DMS153 treated with DMSO at 0.1 percent for 48 hours (cell line): ENCODE measurements at regions not wholly inside any gene's neighbourhood (a gene's known extent, or its start where the extent isn't known, plus 50 kb on each side); places are given as distances from the start of the nearest gene placed in this dataset.

Source experiments
- DNase-seq: peaks from one replicate; lab custom pipeline; 2025; ENCODE audit not compliant: unreplicated experiment; lab: John Stamatoyannopoulos, UW

DNA sequence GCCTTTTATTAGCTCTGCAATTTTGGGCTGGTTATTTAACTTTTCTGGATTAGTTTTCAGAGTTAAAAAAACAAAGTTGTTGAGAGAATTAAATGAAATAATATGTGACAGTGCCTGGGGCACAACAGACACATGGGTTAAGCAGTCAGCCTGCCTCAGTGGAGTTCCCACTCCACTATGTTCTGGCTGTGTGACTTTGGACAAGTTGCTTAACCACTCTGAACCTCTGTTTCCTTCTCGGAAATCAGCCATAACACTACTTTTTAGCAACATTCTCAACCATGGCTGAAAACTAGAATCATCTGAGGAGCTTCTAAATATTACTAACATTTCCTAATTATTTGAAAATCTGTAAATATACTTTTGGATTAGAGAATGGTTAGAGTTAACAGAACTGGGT, 56.5 kb upstream of the SLC6A11 start:
- DNase-seq = no peak

DNA sequence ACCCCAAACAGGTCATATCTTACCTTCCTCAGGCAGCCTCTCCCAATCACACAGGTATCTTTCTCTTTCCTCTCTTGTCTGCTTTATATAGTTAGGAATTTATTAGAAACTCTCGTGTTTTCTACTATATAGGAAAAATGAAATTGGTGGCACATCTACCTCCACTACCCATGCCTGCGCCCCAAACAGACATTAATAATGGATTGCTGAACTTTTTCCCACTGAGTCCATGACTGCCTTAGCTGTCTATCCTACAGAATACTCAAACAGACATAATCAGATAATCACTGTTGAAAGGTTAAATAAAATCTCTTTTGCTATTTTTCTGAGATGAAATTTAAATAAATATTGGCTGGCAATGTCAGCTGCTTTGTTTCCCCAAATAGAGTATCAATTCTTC, 55.8 kb upstream of the SLC6A11 start:
- no peak for DNase-seq

DNA sequence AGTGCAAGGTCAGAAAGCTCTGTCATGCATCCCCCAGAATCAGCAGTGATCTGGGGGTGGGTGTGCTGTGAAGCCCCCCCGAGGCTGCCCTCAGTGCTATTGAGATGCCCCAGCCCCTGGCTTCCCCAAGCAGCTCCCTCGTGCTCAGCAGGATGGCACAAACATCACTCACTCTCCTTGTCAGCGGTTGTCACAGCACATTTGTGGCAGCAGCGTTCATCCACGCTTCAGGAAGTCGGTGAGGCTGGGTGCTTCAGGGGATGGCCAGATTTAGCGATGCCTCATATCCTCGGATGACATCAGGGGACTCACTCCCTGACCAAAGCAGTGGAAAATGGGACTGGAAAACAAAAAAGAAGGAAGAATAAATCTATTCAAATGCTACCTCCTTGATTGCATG, 54.4 kb upstream of the SLC6A11 start:
- DNase-seq = no peak

GRCh38 chr3:10762116-10762515, 53.9 kb upstream of the SLC6A11 start:
- DNase-seq = no peak

GRCh38 chr3:10762611-10763247, 53.3 kb upstream of the SLC6A11 start:
- DNase-seq = no peak

DNA sequence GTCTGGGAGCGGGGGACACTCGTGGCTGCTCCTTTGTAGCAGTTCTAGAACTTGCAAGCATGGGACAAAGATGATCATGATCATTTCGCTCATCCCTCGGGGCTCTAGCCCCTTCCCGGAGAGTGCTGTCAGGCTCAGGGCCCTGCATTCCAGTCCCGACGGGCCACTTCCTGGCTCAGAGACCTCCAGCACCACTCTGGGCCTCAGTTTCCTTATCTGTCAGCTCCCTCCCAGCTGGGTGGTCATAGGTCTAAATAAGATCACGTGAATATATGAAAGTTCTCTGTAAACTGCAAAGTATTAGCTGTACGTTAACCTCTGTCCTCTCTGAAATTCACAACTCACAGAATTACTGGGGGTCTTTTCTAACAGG, 52.8 kb upstream of the SLC6A11 start:
- DNase-seq = no peak

- no peak for DNase-seq
These were observed 52.2 kb upstream of the SLC6A11 start for GRCh38 chr3:10763817-10764258.

DNA sequence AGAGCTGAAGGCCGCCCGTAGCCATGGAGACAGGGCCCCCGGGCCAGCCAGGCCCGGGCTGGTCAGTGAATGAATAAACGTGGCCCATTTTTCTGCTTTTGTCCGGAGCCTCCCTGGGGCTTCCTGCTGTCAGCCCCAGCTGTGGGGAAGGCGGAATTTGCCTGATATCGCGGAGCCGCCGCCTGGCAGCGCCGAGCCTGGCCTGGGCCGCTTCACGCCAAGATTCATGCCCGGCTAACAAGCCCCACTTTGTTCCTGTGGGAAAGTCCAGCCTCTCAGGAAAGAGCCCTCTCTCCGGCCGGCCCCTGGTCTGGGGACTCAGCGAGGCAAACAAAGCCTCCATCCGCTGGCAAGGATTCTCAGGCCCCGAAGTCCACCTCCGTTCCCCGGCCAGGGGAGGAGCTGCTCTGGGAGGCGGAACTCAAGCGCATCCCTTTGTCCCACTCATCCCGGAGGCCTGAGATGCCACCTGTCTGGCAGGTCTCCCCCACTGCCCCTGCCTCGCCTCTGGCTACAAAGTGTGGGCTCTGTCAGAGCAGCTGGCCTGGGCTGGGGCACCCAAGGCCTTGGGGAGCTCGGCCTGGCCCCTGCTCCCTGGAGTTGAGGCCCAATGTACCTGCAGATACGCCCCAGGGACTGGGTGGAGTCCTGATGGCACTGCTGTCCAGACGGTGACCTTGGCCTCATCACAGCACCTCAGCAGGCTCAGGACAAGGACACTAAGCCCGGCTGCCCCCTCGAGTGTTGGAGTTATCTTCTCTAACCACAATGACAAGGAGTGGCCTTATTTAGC, 51.6 kb upstream of the SLC6A11 start:
- DNase-seq = no peak

DNA sequence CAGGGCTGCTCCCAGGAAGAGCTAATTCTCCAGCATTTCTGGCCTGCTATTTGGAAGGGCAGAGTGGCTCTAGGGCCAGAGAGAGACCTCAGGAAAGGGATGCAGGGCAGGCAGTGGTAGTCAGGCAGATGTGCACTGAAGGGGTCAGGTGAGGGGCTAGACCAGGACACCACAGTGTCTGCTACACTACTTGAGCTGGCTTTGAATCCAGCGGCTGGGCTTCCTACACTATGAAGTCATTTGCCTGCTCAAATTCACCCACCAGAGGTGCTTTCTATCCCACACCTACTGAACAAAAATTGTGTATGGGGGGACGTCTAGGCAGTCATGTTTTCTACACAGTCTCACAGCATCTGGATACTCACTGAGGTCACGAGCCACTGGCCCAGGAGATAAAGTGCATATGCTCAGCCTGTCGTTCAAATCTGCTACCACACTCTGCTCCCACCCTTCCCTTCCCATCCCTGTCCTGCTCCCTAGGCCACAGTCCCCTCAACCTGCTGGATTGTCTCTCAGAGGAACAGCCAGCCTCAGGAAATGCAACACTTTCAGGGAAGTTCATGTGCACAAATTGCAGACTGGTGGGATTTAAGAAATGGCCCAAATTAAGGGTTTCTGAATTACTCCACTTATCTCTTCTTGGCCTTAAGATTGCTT, 49.9 kb upstream of the SLC6A11 start:
- DNase-seq = no peak
